ENCODE measurements at regions not wholly inside any gene's neighbourhood (a gene's known extent, or its start where the extent isn't known, plus 50 kb on each side); places are given as distances from the start of the nearest gene placed in this dataset.

- H3K18ac ChIP-seq (ENCODE audit: low read length), result no peak overlapping the region
- H3K79me1 ChIP-seq (ENCODE audit: low read length), result no peaks in the 10 kb centered on the region
- no peak overlapping the region for H3K27ac ChIP-seq (ENCODE audit: low read depth, low read length)
- H3K4ac ChIP-seq (ENCODE audit: low read depth, low read length), result no peak overlapping the region
- WGBS (ENCODE audit: extremely low coverage, insufficient coverage, low lambda C conversion rate), result no CpG with 5 or more reads among the region's 1 CpG
- H2AK5ac ChIP-seq (ENCODE audit: low read length), result no peak overlapping the region
- no peak overlapping the region for H3K9ac ChIP-seq (ENCODE audit: low read length)
- H2BK5ac ChIP-seq (ENCODE audit: low read length), result no peak overlapping the region
- H3K27me3 ChIP-seq (ENCODE audit: insufficient read depth, low read length, poor library complexity), result no peaks in the 10 kb centered on the region
- H3K4me2 ChIP-seq (ENCODE audit: low read length), result no peak overlapping the region
- no peaks in the 10 kb centered on the region for H3K79me2 ChIP-seq (ENCODE audit: control insufficient read depth, insufficient read depth, low read length)
- DNase-seq, result no peak
- H3K36me3 ChIP-seq (ENCODE audit: control insufficient read depth, insufficient read depth, low read length), result no peaks in the 10 kb centered on the region
- H4K5ac ChIP-seq (ENCODE audit: low read length), result no peak overlapping the region
- H4K8ac ChIP-seq (ENCODE audit: low read depth, low read length), result no peak overlapping the region
- no peaks in the 10 kb centered on the region for H3K4me1 ChIP-seq (ENCODE audit: control insufficient read depth, low read depth, low read length)
- no peak overlapping the region for H2BK15ac ChIP-seq (replicated peaks; ENCODE audit: low read depth)
- no peak overlapping the region for H3K23ac ChIP-seq (ENCODE audit: low read length)
- H3K4me3 ChIP-seq (ENCODE audit: low read length), result no peak overlapping the region
- no peak overlapping the region for H2BK120ac ChIP-seq (ENCODE audit: low read depth, low read length)
- H3K56ac ChIP-seq (ENCODE audit: low read length), result no peak overlapping the region
Observed at GRCh38 chr2:136411946-136412345, 294.0 kb upstream of the CXCR4 start.

DNA sequence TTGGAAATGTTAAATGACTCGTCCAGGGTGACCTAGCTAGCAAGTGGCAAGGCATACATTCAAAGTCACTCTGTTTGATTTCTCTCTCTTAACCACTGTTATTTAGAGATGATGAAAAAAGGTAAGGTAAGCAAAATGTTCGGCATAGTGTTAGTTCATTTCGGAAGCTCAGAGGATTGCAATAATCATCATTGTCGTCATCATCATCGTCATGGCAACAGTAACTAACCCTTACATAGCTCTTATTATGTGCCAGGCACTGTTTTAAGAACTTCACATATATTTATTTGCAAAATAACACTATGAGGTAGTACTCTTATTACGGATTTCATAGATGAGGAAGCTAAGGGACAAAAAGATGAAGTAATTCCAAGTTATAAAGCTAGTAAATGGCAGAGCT lies 292.7 kb upstream of the CXCR4 start:
- Histone ChIP-seq H4K8ac (ENCODE audit: low read depth, low read length) (no peak overlapping the region), H3K4me3 (ENCODE audit: low read length) (no peak overlapping the region), H2BK5ac (ENCODE audit: low read length) (no peak overlapping the region), H3K9ac (ENCODE audit: low read length) (no peak overlapping the region), H3K79me2 (ENCODE audit: control insufficient read depth, insufficient read depth, low read length) (no peaks in the 10 kb centered on the region), H3K36me3 (ENCODE audit: control insufficient read depth, insufficient read depth, low read length) (no peaks in the 10 kb centered on the region), H3K18ac (ENCODE audit: low read length) (no peak overlapping the region), H3K27ac (ENCODE audit: low read depth, low read length) (no peak overlapping the region), H2AK5ac (ENCODE audit: low read length) (no peak overlapping the region), H2BK120ac (ENCODE audit: low read depth, low read length) (no peak overlapping the region), H3K27me3 (ENCODE audit: insufficient read depth, low read length, poor library complexity) (no peaks in the 10 kb centered on the region), H2BK15ac (replicated peaks; ENCODE audit: low read depth) (no peak overlapping the region), H3K79me1 (ENCODE audit: low read length) (no peaks in the 10 kb centered on the region), H3K56ac (ENCODE audit: low read length) (no peak overlapping the region), H3K4me1 (ENCODE audit: control insufficient read depth, low read depth, low read length) (no peaks in the 10 kb centered on the region), H3K23ac (ENCODE audit: low read length) (no peak overlapping the region), H3K4ac (ENCODE audit: low read depth, low read length) (no peak overlapping the region), H3K4me2 (ENCODE audit: low read length) (no peak overlapping the region), H4K5ac (ENCODE audit: low read length) (no peak overlapping the region)
- no peak for DNase-seq
- no CpG with 5 or more reads among the region's 6 CpGs for WGBS (ENCODE audit: extremely low coverage, insufficient coverage, low lambda C conversion rate)

DNA sequence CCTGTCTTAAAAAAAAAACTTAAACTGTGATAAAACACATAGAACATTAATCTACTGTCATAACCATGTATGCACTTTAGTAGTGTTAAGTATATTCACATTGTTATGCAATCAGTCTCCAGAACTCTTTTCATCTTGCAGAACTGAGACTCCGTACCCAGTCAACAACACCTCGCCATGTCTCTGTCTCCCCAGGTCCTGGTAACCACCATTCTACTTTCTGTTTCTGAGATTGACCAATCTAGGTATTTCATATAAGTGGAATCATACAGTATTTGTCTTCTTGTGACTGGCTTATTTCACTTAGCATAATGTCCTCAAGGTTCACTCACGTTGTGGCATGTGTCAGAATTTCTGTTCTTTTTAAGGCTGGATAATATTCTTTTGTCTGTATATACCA lies 290.8 kb upstream of the CXCR4 start:
- Histone ChIP-seq H3K4me3 (ENCODE audit: low read length) (no peak overlapping the region), H4K5ac (ENCODE audit: low read length) (no peak overlapping the region), H3K79me2 (ENCODE audit: control insufficient read depth, insufficient read depth, low read length) (no peaks in the 10 kb centered on the region), H3K18ac (ENCODE audit: low read length) (no peak overlapping the region), H3K23ac (ENCODE audit: low read length) (no peak overlapping the region), H2BK15ac (replicated peaks; ENCODE audit: low read depth) (no peak overlapping the region), H2AK5ac (ENCODE audit: low read length) (no peak overlapping the region), H3K4ac (ENCODE audit: low read depth, low read length) (no peak overlapping the region), H4K8ac (ENCODE audit: low read depth, low read length) (no peak overlapping the region), H3K36me3 (ENCODE audit: control insufficient read depth, insufficient read depth, low read length) (no peaks in the 10 kb centered on the region), H2BK120ac (ENCODE audit: low read depth, low read length) (no peak overlapping the region), H3K27ac (ENCODE audit: low read depth, low read length) (no peak overlapping the region), H3K9ac (ENCODE audit: low read length) (no peak overlapping the region), H3K4me1 (ENCODE audit: control insufficient read depth, low read depth, low read length) (no peaks in the 10 kb centered on the region), H3K4me2 (ENCODE audit: low read length) (no peak overlapping the region), H3K56ac (ENCODE audit: low read length) (no peak overlapping the region), H3K27me3 (ENCODE audit: insufficient read depth, low read length, poor library complexity) (no peaks in the 10 kb centered on the region), H3K79me1 (ENCODE audit: low read length) (no peaks in the 10 kb centered on the region), H2BK5ac (ENCODE audit: low read length) (no peak overlapping the region)
- DNase-seq, result no peak
- no CpG with 5 or more reads among the region's 3 CpGs for WGBS (ENCODE audit: extremely low coverage, insufficient coverage, low lambda C conversion rate)

DNA sequence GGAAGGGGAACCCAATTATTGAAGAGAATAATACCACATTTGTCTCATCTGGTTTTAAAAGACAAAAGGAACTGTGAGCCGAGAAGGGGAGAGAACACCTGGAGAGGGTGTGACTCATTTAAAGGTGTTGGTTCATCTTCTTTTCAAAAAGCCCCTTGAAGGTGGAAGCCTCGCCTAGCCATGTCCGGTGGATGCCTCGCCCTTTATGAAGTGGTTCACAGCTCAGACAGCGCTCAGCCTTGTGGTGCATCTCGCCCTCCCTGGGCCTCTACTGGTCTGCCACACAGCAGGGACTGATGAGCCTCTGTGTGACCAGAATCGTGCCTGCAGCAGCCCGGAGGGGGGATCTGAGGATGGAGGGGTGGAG lies 290.0 kb upstream of the CXCR4 start:
- Histone ChIP-seq H2BK15ac (replicated peaks; ENCODE audit: low read depth) (no peak overlapping the region), H3K4me3 (ENCODE audit: low read length) (no peak overlapping the region), H3K9ac (ENCODE audit: low read length) (no peak overlapping the region), H3K79me1 (ENCODE audit: low read length) (no peaks in the 10 kb centered on the region), H3K56ac (ENCODE audit: low read length) (no peak overlapping the region), H3K4me2 (ENCODE audit: low read length) (no peak overlapping the region), H2BK120ac (ENCODE audit: low read depth, low read length) (no peak overlapping the region), H3K36me3 (ENCODE audit: control insufficient read depth, insufficient read depth, low read length) (no peaks in the 10 kb centered on the region), H4K5ac (ENCODE audit: low read length) (no peak overlapping the region), H3K4me1 (ENCODE audit: control insufficient read depth, low read depth, low read length) (no peaks in the 10 kb centered on the region), H4K8ac (ENCODE audit: low read depth, low read length) (no peak overlapping the region), H3K27me3 (ENCODE audit: insufficient read depth, low read length, poor library complexity) (no peaks in the 10 kb centered on the region), H3K18ac (ENCODE audit: low read length) (no peak overlapping the region), H3K79me2 (ENCODE audit: control insufficient read depth, insufficient read depth, low read length) (no peaks in the 10 kb centered on the region), H3K4ac (ENCODE audit: low read depth, low read length) (no peak overlapping the region), H2AK5ac (ENCODE audit: low read length) (no peak overlapping the region), H3K27ac (ENCODE audit: low read depth, low read length) (no peak overlapping the region), H3K23ac (ENCODE audit: low read length) (no peak overlapping the region), H2BK5ac (ENCODE audit: low read length) (no peak overlapping the region)
- no peak for DNase-seq
- whole genome bisulfite sequencing (ENCODE audit: extremely low coverage, insufficient coverage, low lambda C conversion rate), result no CpG with 5 or more reads among the region's 8 CpGs

GRCh38 chr2:136407117-136407951 lies 289.4 kb upstream of the CXCR4 start:
- H3K36me3 ChIP-seq (ENCODE audit: control insufficient read depth, insufficient read depth, low read length), result no peaks in the 10 kb centered on the region
- H3K27ac ChIP-seq (ENCODE audit: low read depth, low read length), result no peak overlapping the region
- no peaks in the 10 kb centered on the region for H3K79me2 ChIP-seq (ENCODE audit: control insufficient read depth, insufficient read depth, low read length)
- H3K56ac ChIP-seq (ENCODE audit: low read length), result no peak overlapping the region
- H3K23ac ChIP-seq (ENCODE audit: low read length), result no peak overlapping the region
- no peak overlapping the region for H3K4me2 ChIP-seq (ENCODE audit: low read length)
- H2BK120ac ChIP-seq (ENCODE audit: low read depth, low read length), result no peak overlapping the region
- no peak overlapping the region for H4K5ac ChIP-seq (ENCODE audit: low read length)
- no peak overlapping the region for H3K4ac ChIP-seq (ENCODE audit: low read depth, low read length)
- no CpG with 5 or more reads among the region's 8 CpGs for WGBS (ENCODE audit: extremely low coverage, insufficient coverage, low lambda C conversion rate)
- DNase-seq, result no peak
- no peak overlapping the region for H3K9ac ChIP-seq (ENCODE audit: low read length)
- no peak overlapping the region for H2AK5ac ChIP-seq (ENCODE audit: low read length)
- H2BK5ac ChIP-seq (ENCODE audit: low read length), result no peak overlapping the region
- no peak overlapping the region for H3K18ac ChIP-seq (ENCODE audit: low read length)
- H3K4me3 ChIP-seq (ENCODE audit: low read length), result no peak overlapping the region
- H3K4me1 ChIP-seq (ENCODE audit: control insufficient read depth, low read depth, low read length), result no peaks in the 10 kb centered on the region
- H3K27me3 ChIP-seq (ENCODE audit: insufficient read depth, low read length, poor library complexity), result no peaks in the 10 kb centered on the region
- no peak overlapping the region for H2BK15ac ChIP-seq (replicated peaks; ENCODE audit: low read depth)
- H4K8ac ChIP-seq (ENCODE audit: low read depth, low read length), result no peak overlapping the region
- no peaks in the 10 kb centered on the region for H3K79me1 ChIP-seq (ENCODE audit: low read length)

- Histone ChIP-seq H2BK15ac (replicated peaks; ENCODE audit: low read depth) (no peak overlapping the region), H3K27me3 (ENCODE audit: insufficient read depth, low read length, poor library complexity) (no peaks in the 10 kb centered on the region), H3K4me2 (ENCODE audit: low read length) (no peak overlapping the region), H3K56ac (ENCODE audit: low read length) (no peak overlapping the region), H4K5ac (ENCODE audit: low read length) (no peak overlapping the region), H3K23ac (ENCODE audit: low read length) (no peak overlapping the region), H3K79me2 (ENCODE audit: control insufficient read depth, insufficient read depth, low read length) (no peaks in the 10 kb centered on the region), H2BK120ac (ENCODE audit: low read depth, low read length) (no peak overlapping the region), H3K4me1 (ENCODE audit: control insufficient read depth, low read depth, low read length) (no peaks in the 10 kb centered on the region), H3K79me1 (ENCODE audit: low read length) (no peaks in the 10 kb centered on the region), H3K36me3 (ENCODE audit: control insufficient read depth, insufficient read depth, low read length) (no peaks in the 10 kb centered on the region), H3K18ac (ENCODE audit: low read length) (no peak overlapping the region), H3K27ac (ENCODE audit: low read depth, low read length) (no peak overlapping the region), H2AK5ac (ENCODE audit: low read length) (no peak overlapping the region), H4K8ac (ENCODE audit: low read depth, low read length) (no peak overlapping the region), H3K4me3 (ENCODE audit: low read length) (no peak overlapping the region), H3K4ac (ENCODE audit: low read depth, low read length) (no peak overlapping the region), H2BK5ac (ENCODE audit: low read length) (no peak overlapping the region), H3K9ac (ENCODE audit: low read length) (no peak overlapping the region)
- no peak for DNase-seq
- WGBS (ENCODE audit: extremely low coverage, insufficient coverage, low lambda C conversion rate), result no CpG with 5 or more reads among the region's 4 CpGs
Observed at GRCh38 chr2:136404925-136405324, 287.0 kb upstream of the CXCR4 start.
